Astrocyte (in vitro differentiated cells and primary cell): ENCODE measurements at regions not wholly inside any gene's neighbourhood (a gene's known extent, or its start where the extent isn't known, plus 50 kb on each side); places are given as distances from the start of the nearest gene placed in this dataset.
"Not testable (repeated sequence)": the region's sequence is repeated elsewhere in the genome, so short reads cannot be mapped to it uniquely, and the experiment has no call there.

Experiments used
- DNase-seq: peaks from one replicate; pipeline ENCODE4 v3.0.0-alpha.2; 2010; ENCODE audit warnings: low read depth
- FAIRE-seq: peaks from 2 replicates; lab custom pipeline; 2011; peaks lifted over from hg19 to GRCh38; lab: Jason Lieb, UNC
- H2AFZ ChIP-seq: 2 replicates; pipeline ENCODE4 v1.6.0; 2012; ENCODE audit warnings: low read depth, low read length, inconsistent platforms
- H3K27ac ChIP-seq: 2 replicates; pipeline ENCODE4 v1.5.1; 2011; ENCODE audit warnings: low read depth, low read length, inconsistent platforms
- H3K27me3 ChIP-seq: 2 replicates; pipeline ENCODE4 v1.6.0; 2011; ENCODE audit warnings: low read length, inconsistent platforms; ENCODE audit not compliant: insufficient read depth
- H3K36me3 ChIP-seq: 2 replicates; pipeline ENCODE4 v1.5.1; 2011; ENCODE audit warnings: low read length, inconsistent platforms; ENCODE audit not compliant: insufficient read depth
- H3K4me1 ChIP-seq: 2 replicates; pipeline ENCODE4 v1.5.1; 2011; ENCODE audit warnings: low read length, inconsistent platforms; ENCODE audit not compliant: insufficient read depth
- H3K4me2 ChIP-seq: 2 replicates; pipeline ENCODE4 v1.6.0; 2012; ENCODE audit warnings: low read length, inconsistent platforms
- H3K4me3 ChIP-seq: 2 replicates; pipeline ENCODE4 v1.5.1; 2011; ENCODE audit warnings: low read depth, mild to moderate bottlenecking, low read length, inconsistent platforms; ENCODE audit not compliant: insufficient read depth
- H3K79me2 ChIP-seq: 2 replicates; pipeline ENCODE4 v1.6.0; 2012; ENCODE audit warnings: mild to moderate bottlenecking, low read length, inconsistent platforms; ENCODE audit not compliant: insufficient read depth
- H3K9ac ChIP-seq: 2 replicates; pipeline ENCODE4 v1.6.0; 2012; ENCODE audit warnings: mild to moderate bottlenecking, low read length, inconsistent platforms
- H3K9me3 ChIP-seq: 2 replicates; pipeline ENCODE4 v1.5.1; 2012; ENCODE audit warnings: low read depth, mild to moderate bottlenecking, low read length, inconsistent platforms; ENCODE audit not compliant: insufficient read depth
- H4K20me1 ChIP-seq: 2 replicates; pipeline ENCODE4 v1.6.0; 2012; ENCODE audit warnings: low read length, inconsistent platforms; ENCODE audit not compliant: insufficient read depth
- H3K27ac Mint-ChIP-seq: one replicate; pipeline ENCODE4 v1.8.0; 2021; ENCODE audit warnings: mild to moderate bottlenecking, mixed read lengths; ENCODE audit not compliant: unreplicated experiment
- H3K27me3 Mint-ChIP-seq: one replicate; pipeline ENCODE4 v1.8.0; 2021; ENCODE audit warnings: low read depth, mixed read lengths; ENCODE audit not compliant: unreplicated experiment
- H3K36me3 Mint-ChIP-seq: one replicate; pipeline ENCODE4 v1.8.0; 2021; ENCODE audit warnings: low read depth, mixed read lengths; ENCODE audit not compliant: unreplicated experiment
- H3K4me1 Mint-ChIP-seq: one replicate; pipeline ENCODE4 v1.8.0; 2021; ENCODE audit warnings: low read depth, mixed read lengths; ENCODE audit not compliant: unreplicated experiment
- H3K4me3 Mint-ChIP-seq: one replicate; pipeline ENCODE4 v1.8.0; 2021; ENCODE audit warnings: mild to moderate bottlenecking, moderate library complexity, mixed read lengths; ENCODE audit not compliant: unreplicated experiment
- H3K9me3 Mint-ChIP-seq: one replicate; pipeline ENCODE4 v1.8.0; 2021; ENCODE audit warnings: mild to moderate bottlenecking, mixed read lengths; ENCODE audit not compliant: unreplicated experiment

- not testable (repeated sequence) for H4K20me1 ChIP-seq, H3K27ac Mint-ChIP-seq, H3K9ac ChIP-seq, FAIRE-seq, H3K36me3 ChIP-seq, H3K4me3 ChIP-seq, H3K9me3 Mint-ChIP-seq, H3K9me3 ChIP-seq, H3K27me3 ChIP-seq, H3K79me2 ChIP-seq, H3K4me3 Mint-ChIP-seq, H3K36me3 Mint-ChIP-seq, H2AFZ ChIP-seq, H3K4me2 ChIP-seq, DNase-seq, H3K27ac ChIP-seq, H3K4me1 ChIP-seq
- H3K27me3 Mint-ChIP-seq, result peaks cover 22% of the 10 kb centered on the region
- H3K4me1 Mint-ChIP-seq, result peaks cover 11% of the 10 kb centered on the region
These were observed 121.6 kb downstream of the UNC93B1 start for GRCh38 chr11:67882304-67882703.

GRCh38 chr11:67881836-67882235 is 122.1 kb downstream of the UNC93B1 start:
- not testable (repeated sequence) for DNase-seq, H3K36me3 Mint-ChIP-seq, H3K4me3 ChIP-seq, H3K36me3 ChIP-seq, H3K9me3 ChIP-seq, H3K27ac Mint-ChIP-seq, H4K20me1 ChIP-seq, H3K4me2 ChIP-seq, H3K79me2 ChIP-seq, H3K4me1 ChIP-seq, H3K4me3 Mint-ChIP-seq, H3K27ac ChIP-seq, H3K9me3 Mint-ChIP-seq, H3K27me3 ChIP-seq, H2AFZ ChIP-seq, H3K9ac ChIP-seq, FAIRE-seq
- H3K27me3 Mint-ChIP-seq, result peaks cover 19% of the 10 kb centered on the region
- peaks cover 11% of the 10 kb centered on the region for H3K4me1 Mint-ChIP-seq

- H3K27ac ChIP-seq, H3K4me3 ChIP-seq, H3K36me3 ChIP-seq, H2AFZ ChIP-seq, H3K4me2 ChIP-seq, H3K79me2 ChIP-seq, H3K4me3 Mint-ChIP-seq, H3K4me1 ChIP-seq, H3K9me3 Mint-ChIP-seq, H3K9ac ChIP-seq, H3K27ac Mint-ChIP-seq, DNase-seq, H3K27me3 ChIP-seq, H4K20me1 ChIP-seq, H3K36me3 Mint-ChIP-seq, FAIRE-seq, H3K9me3 ChIP-seq: not testable (repeated sequence)
- Mint-ChIP-seq H3K4me1 (peaks cover 11% of the 10 kb centered on the region), H3K27me3 (peaks cover 16% of the 10 kb centered on the region)
These were observed 123.2 kb downstream of the UNC93B1 start for GRCh38 chr11:67880594-67881196.

GRCh38 chr11:67878666-67879065 is 125.2 kb downstream of the UNC93B1 start:
- not testable (repeated sequence) for H3K4me2 ChIP-seq, H3K36me3 ChIP-seq, H3K27ac Mint-ChIP-seq, H3K4me1 ChIP-seq, H3K36me3 Mint-ChIP-seq, H3K4me3 Mint-ChIP-seq, H3K9me3 ChIP-seq, H3K4me3 ChIP-seq, H3K27ac ChIP-seq, H2AFZ ChIP-seq, H4K20me1 ChIP-seq, DNase-seq, H3K27me3 ChIP-seq, H3K9ac ChIP-seq, H3K9me3 Mint-ChIP-seq, FAIRE-seq, H3K79me2 ChIP-seq, H3K4me1 Mint-ChIP-seq
- H3K27me3 Mint-ChIP-seq, result peaks cover 16% of the 10 kb centered on the region

- not testable (repeated sequence) for H3K9ac ChIP-seq, H3K9me3 ChIP-seq, H3K27me3 ChIP-seq, H3K9me3 Mint-ChIP-seq, H3K27ac Mint-ChIP-seq, H3K36me3 Mint-ChIP-seq, H3K36me3 ChIP-seq, H4K20me1 ChIP-seq, H3K4me1 Mint-ChIP-seq, FAIRE-seq, H3K27ac ChIP-seq, H3K79me2 ChIP-seq, H3K4me1 ChIP-seq, DNase-seq, H3K4me3 ChIP-seq, H2AFZ ChIP-seq, H3K4me2 ChIP-seq
- H3K4me3 Mint-ChIP-seq, result peak overlapping the region; percentile 20
- peaks cover 15% of the 10 kb centered on the region for H3K27me3 Mint-ChIP-seq
These were observed 126.6 kb downstream of the UNC93B1 start for GRCh38 chr11:67877316-67877715.

GRCh38 chr11:67873223-67873622 is 130.7 kb downstream of the UNC93B1 start:
- not testable (repeated sequence) for H3K27ac ChIP-seq, H3K9me3 Mint-ChIP-seq, H3K27ac Mint-ChIP-seq, H3K4me1 ChIP-seq, H3K9me3 ChIP-seq, FAIRE-seq, H3K4me2 ChIP-seq, H2AFZ ChIP-seq, H3K27me3 ChIP-seq, H3K4me3 Mint-ChIP-seq, H3K9ac ChIP-seq, H3K36me3 Mint-ChIP-seq, H3K36me3 ChIP-seq, H3K4me3 ChIP-seq, H3K79me2 ChIP-seq, H3K27me3 Mint-ChIP-seq, DNase-seq, H4K20me1 ChIP-seq, H3K4me1 Mint-ChIP-seq
